Karpas-422 (cell line): ENCODE measurements at regions not wholly inside any gene's neighbourhood (a gene's known extent, or its start where the extent isn't known, plus 50 kb on each side); places are given as distances from the start of the nearest gene placed in this dataset.
A peak's percentile ranks its signal among the peaks of the same experiment; 100 is the strongest.

ENCODE experiments used
- DNase-seq: peaks from one replicate; pipeline ENCODE4 v3.0.0-alpha.2; 2015
- H2AFZ ChIP-seq: fragments of 200-600 bp; sonication (generic); 2 replicates; pipeline ENCODE4 v1.6.1; 2014; ENCODE audit warnings: antibody characterized with exemption, low read length, mixed read lengths
- H3K27ac ChIP-seq: fragments of 200-600 bp; sonication (generic); 2 replicates; pipeline ENCODE4 v1.5.1; 2014; ENCODE audit warnings: mild to moderate bottlenecking, low read length, moderate library complexity
- H3K27me3 ChIP-seq: fragments of 200-600 bp; sonication (generic); 2 replicates; pipeline ENCODE4 v1.6.1; 2014; ENCODE audit warnings: low read length, mixed read lengths
- H3K36me3 ChIP-seq: fragments of 200-600 bp; sonication (generic); 2 replicates; pipeline ENCODE4 v1.6.1; 2014; ENCODE audit warnings: low read length, mixed read lengths; ENCODE audit not compliant: insufficient read depth
- H3K4me1 ChIP-seq: fragments of 200-600 bp; sonication (generic); 2 replicates; pipeline ENCODE4 v1.6.1; 2014; ENCODE audit warnings: mild to moderate bottlenecking, low read length, mixed read lengths
- H3K4me2 ChIP-seq: fragments of 200-600 bp; sonication (generic); 2 replicates; pipeline ENCODE4 v1.6.1; 2014; ENCODE audit warnings: low read length, low read depth, mild to moderate bottlenecking; ENCODE audit not compliant: poor library complexity, severe bottlenecking
- H3K4me3 ChIP-seq: fragments of 200-600 bp; sonication (generic); 2 replicates; pipeline ENCODE4 v1.5.1; 2014; ENCODE audit warnings: mild to moderate bottlenecking, antibody characterized with exemption, low read length, mixed read lengths
- H3K79me2 ChIP-seq: fragments of 200-600 bp; sonication (generic); 2 replicates; pipeline ENCODE4 v1.6.1; 2014; ENCODE audit warnings: mild to moderate bottlenecking, low read length, mixed read lengths
- H3K9ac ChIP-seq: fragments of 200-600 bp; sonication (generic); 2 replicates; pipeline ENCODE4 v1.6.0; 2014; ENCODE audit warnings: low read length
- H3K9me2 ChIP-seq: fragments of 200-600 bp; sonication (generic), shearing (Covaris generic); replicated peaks from 2 replicates; pipeline ENCODE4 v1.6.0; 2014; ENCODE audit warnings: mild to moderate bottlenecking, low read length, moderate library complexity; ENCODE audit not compliant: insufficient read depth
- H3K9me3 ChIP-seq: fragments of 300-700, 200-600 bp; sonication (generic); 2 replicates; pipeline ENCODE4 v1.6.1; 2014; ENCODE audit warnings: low read length, mixed read lengths
- H4K20me1 ChIP-seq: fragments of 200-600 bp; sonication (generic); 2 replicates; pipeline ENCODE4 v1.6.1; 2014; ENCODE audit warnings: mild to moderate bottlenecking, antibody characterized with exemption, low read length, low read depth; ENCODE audit not compliant: insufficient read depth

DNA sequence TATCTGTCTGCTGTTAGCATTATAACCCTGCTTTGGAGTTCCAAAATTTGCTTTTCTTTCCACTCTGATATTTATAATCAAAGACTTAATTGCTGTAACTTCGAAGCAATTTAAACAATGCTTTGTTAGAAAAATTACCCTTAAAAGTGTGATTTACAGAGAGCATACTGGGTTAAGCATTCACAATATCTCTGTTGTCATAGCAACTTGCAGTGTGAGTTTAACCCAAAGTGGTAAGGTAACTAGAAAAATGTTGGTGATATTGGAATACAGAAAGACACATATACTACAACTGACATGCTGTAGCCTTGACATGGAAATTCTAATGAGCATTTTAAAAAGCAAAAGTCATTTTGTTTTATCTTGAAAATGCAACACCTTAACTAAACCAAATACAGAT lies 70.4 kb upstream of the SMLR1 start:
- Histone ChIP-seq H3K27ac (no peak overlapping the region), H3K4me3 (no peak overlapping the region), H3K27me3 (no peaks in the 10 kb centered on the region), H3K4me1 (no peaks in the 10 kb centered on the region), H3K9me2 (no peaks in the 10 kb centered on the region), H3K36me3 (no peaks in the 10 kb centered on the region), H4K20me1 (no peaks in the 10 kb centered on the region), H3K9ac (no peak overlapping the region), H3K4me2 (no peak overlapping the region), H3K79me2 (no peaks in the 10 kb centered on the region), H3K9me3 (no peaks in the 10 kb centered on the region), H2AFZ (no peak overlapping the region)
- DNase-seq = no peak

DNA sequence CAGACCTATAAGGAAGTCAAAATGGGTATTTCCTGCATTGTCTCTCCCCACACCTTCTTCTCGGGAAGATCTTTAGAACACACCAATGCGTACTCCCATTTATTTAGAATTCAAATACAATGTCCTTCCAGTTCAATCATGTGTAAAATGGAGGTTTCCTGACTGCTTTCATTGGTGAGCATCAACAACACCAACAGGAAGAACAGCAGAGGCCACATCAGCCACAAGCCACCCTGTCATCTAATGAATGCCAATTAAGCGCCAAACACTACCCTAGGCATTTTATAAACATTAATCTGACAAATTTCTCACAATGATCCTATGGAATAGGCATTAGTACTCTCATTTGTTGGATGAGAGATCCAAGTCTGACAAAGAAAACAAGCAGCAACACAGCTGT lies 68.4 kb upstream of the SMLR1 start:
- Histone ChIP-seq H3K9me2 (no peaks in the 10 kb centered on the region), H3K9ac (no peak overlapping the region), H2AFZ (no peak overlapping the region), H3K27me3 (no peaks in the 10 kb centered on the region), H3K36me3 (no peaks in the 10 kb centered on the region), H3K79me2 (no peaks in the 10 kb centered on the region), H3K27ac (no peak overlapping the region), H3K9me3 (no peaks in the 10 kb centered on the region), H3K4me1 (no peaks in the 10 kb centered on the region), H3K4me3 (no peak overlapping the region), H4K20me1 (no peaks in the 10 kb centered on the region), H3K4me2 (no peak overlapping the region)
- no peak for DNase-seq

DNA sequence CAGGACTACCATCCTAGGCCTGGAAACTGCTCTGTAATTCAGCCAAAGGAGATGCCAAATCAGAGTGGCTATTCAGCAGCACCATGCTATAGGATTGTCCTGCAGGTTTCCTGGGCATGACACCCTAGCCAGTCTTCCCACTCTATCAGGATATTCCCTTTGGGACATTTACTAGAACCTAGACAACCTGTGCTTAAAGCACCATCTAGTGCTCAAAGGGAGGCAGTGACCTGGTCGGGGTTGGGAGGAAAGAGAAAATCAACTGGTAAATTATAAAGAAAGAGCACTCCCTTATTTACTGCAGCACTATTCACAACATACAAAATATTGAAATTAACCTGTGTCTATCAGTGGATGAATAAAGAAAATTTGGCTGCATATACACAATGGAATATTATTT lies 67.2 kb upstream of the SMLR1 start:
- H3K4me3 ChIP-seq = no peak overlapping the region

GRCh38 chr6:130761286-130761685 lies 65.9 kb upstream of the SMLR1 start:
- Histone ChIP-seq H3K4me2 (no peak overlapping the region), H3K9ac (no peak overlapping the region), H3K27me3 (no peaks in the 10 kb centered on the region), H4K20me1 (no peaks in the 10 kb centered on the region), H3K9me2 (no peaks in the 10 kb centered on the region), H2AFZ (no peak overlapping the region), H3K4me1 (no peaks in the 10 kb centered on the region), H3K27ac (no peak overlapping the region), H3K9me3 (no peaks in the 10 kb centered on the region), H3K4me3 (no peak overlapping the region), H3K79me2 (no peaks in the 10 kb centered on the region), H3K36me3 (no peaks in the 10 kb centered on the region)
- DNase-seq = no peak

More for the DNA sequence above, 67.2 kb upstream of the SMLR1 start:
- H3K4me1 ChIP-seq = no peaks in the 10 kb centered on the region
- no peaks in the 10 kb centered on the region for H4K20me1 ChIP-seq
- H3K27ac ChIP-seq = no peak overlapping the region
- H3K9me3 ChIP-seq = no peaks in the 10 kb centered on the region
- no peaks in the 10 kb centered on the region for H3K36me3 ChIP-seq
- DNase-seq = peak; percentile 44
- H3K4me2 ChIP-seq = no peak overlapping the region
- no peaks in the 10 kb centered on the region for H3K27me3 ChIP-seq
- no peaks in the 10 kb centered on the region for H3K79me2 ChIP-seq
- H2AFZ ChIP-seq = no peak overlapping the region
- H3K9me2 ChIP-seq = no peaks in the 10 kb centered on the region
- no peak overlapping the region for H3K9ac ChIP-seq

- H3K9me2 ChIP-seq = no peaks in the 10 kb centered on the region
- no peak overlapping the region for H3K4me3 ChIP-seq
- H2AFZ ChIP-seq = no peak overlapping the region
- no peak overlapping the region for H3K27ac ChIP-seq
- no peak for DNase-seq
- H3K9me3 ChIP-seq = no peaks in the 10 kb centered on the region
- H4K20me1 ChIP-seq = no peaks in the 10 kb centered on the region
- no peaks in the 10 kb centered on the region for H3K4me1 ChIP-seq
- no peaks in the 10 kb centered on the region for H3K36me3 ChIP-seq
- no peak overlapping the region for H3K9ac ChIP-seq
- H3K27me3 ChIP-seq = no peaks in the 10 kb centered on the region
- no peaks in the 10 kb centered on the region for H3K79me2 ChIP-seq
- no peak overlapping the region for H3K4me2 ChIP-seq
Observed at GRCh38 chr6:130765181-130765727, 62.0 kb upstream of the SMLR1 start.

DNA sequence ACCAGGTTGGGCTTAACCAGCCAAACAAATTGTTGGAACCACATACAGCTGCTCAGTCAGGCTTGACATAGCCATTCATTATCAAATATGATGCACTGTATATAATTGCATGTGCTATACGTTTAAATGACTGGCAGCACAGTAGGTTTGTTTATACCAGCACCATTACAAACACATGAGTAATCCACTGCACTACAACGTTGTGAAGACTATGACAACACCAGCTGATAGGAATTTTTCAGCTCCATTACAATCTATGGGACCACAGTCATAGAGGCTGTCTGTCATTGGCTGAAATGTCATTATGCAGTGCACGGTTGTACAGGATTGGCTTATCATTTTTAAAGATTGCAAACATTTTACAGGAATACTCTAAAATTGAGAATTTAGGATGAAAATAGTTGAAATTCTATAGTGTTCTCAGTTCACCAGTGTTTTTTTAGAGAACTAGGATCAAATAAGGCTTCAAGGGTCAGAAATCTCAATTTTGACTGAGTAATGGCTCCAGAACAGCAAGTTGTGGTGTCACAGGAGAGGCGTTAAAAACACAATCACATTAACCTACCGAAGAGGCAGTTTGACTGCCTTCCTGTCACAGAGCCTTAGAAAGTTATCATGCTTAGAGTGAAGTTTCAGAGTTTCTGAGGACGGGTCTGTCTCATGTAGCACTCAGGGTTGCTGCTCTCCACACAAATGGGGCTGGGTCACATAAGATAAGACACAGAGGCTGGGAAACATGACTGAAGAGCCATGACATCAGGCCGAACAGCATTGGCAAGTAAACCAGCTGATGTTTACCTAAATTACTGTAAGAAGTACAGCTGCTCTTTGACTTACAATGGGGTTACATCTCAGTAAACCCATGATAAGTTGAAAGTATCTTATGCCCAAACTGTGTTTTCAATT lies 60.7 kb upstream of the SMLR1 start:
- Histone ChIP-seq H3K9me2 (no peaks in the 10 kb centered on the region), H3K36me3 (no peaks in the 10 kb centered on the region), H3K27me3 (no peaks in the 10 kb centered on the region), H2AFZ (no peak overlapping the region), H3K27ac (no peak overlapping the region), H3K79me2 (no peaks in the 10 kb centered on the region), H4K20me1 (no peaks in the 10 kb centered on the region), H3K9ac (no peak overlapping the region), H3K9me3 (no peaks in the 10 kb centered on the region), H3K4me1 (no peaks in the 10 kb centered on the region), H3K4me3 (no peak overlapping the region), H3K4me2 (no peak overlapping the region)
- no peak for DNase-seq

- Histone ChIP-seq H3K9me3 (no peaks in the 10 kb centered on the region), H3K79me2 (no peaks in the 10 kb centered on the region), H3K4me1 (no peaks in the 10 kb centered on the region), H3K36me3 (no peaks in the 10 kb centered on the region), H3K27me3 (no peaks in the 10 kb centered on the region), H3K9me2 (no peaks in the 10 kb centered on the region), H3K4me3 (no peak overlapping the region), H2AFZ (no peak overlapping the region), H4K20me1 (no peaks in the 10 kb centered on the region), H3K27ac (no peak overlapping the region), H3K4me2 (no peak overlapping the region), H3K9ac (no peak overlapping the region)
- no peak for DNase-seq
Observed at GRCh38 chr6:130769861-130770260, 57.3 kb upstream of the SMLR1 start.

DNA sequence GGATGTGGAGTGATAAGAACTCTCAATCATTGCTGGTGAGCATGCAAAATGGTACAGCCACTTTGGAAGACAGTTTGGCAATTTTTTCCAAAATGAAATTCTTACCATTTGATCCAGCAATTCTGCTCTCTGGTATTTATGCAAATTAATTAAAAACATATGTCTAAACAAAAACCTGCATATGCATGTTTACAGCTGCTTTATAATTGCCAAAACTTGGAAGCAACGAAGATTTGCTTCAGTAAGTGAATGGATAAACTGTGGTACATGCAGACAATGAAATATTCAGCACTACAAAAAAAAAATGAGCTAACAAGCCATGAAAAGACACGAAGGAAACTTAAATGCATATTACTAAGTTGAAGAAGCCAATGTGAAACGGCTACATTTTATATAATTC lies 55.5 kb upstream of the SMLR1 start:
- Histone ChIP-seq H3K4me1 (no peaks in the 10 kb centered on the region), H3K36me3 (no peaks in the 10 kb centered on the region), H3K27me3 (no peaks in the 10 kb centered on the region), H3K79me2 (no peaks in the 10 kb centered on the region), H4K20me1 (no peaks in the 10 kb centered on the region), H3K4me2 (no peak overlapping the region), H2AFZ (no peak overlapping the region), H3K4me3 (no peak overlapping the region), H3K9ac (no peak overlapping the region), H3K9me3 (no peaks in the 10 kb centered on the region), H3K9me2 (no peaks in the 10 kb centered on the region), H3K27ac (no peak overlapping the region)
- no peak for DNase-seq
